HEK293T (cell line): ENCODE measurements at regions not wholly inside any gene's neighbourhood (a gene's known extent, or its start where the extent isn't known, plus 50 kb on each side); places are given as distances from the start of the nearest gene placed in this dataset.
"Not testable (repeated sequence)": the region's sequence is repeated elsewhere in the genome, so short reads cannot be mapped to it uniquely, and the experiment has no call there.

Source experiments
- ARNT ChIP-seq: fragments of 450-650 bp; IDR thresholded peaks from 2 replicates; pipeline ENCODE4 v1.6.1; 2017; ENCODE audit warnings: mild to moderate bottlenecking
- BHLHE40 ChIP-seq: fragments of 450-650 bp; IDR thresholded peaks from 2 replicates; pipeline ENCODE4 v1.6.1; 2016; ENCODE audit warnings: mild to moderate bottlenecking, moderate library complexity, borderline replicate concordance
- CTBP1 ChIP-seq: fragments of 450-650 bp; IDR thresholded peaks from 2 replicates; pipeline ENCODE4 v1.6.1; 2016; ENCODE audit warnings: borderline replicate concordance
- ELF4 ChIP-seq: fragments of 450-650 bp; IDR thresholded peaks from 2 replicates; pipeline ENCODE4 v1.6.1; 2017; ENCODE audit warnings: antibody characterized with exemption
- FOXA1 ChIP-seq: fragments of 450-650 bp; IDR thresholded peaks from 2 replicates; pipeline ENCODE4 v1.6.1; 2016; ENCODE audit warnings: mild to moderate bottlenecking
- FOXK2 ChIP-seq: fragments of 450-650 bp; IDR thresholded peaks from 2 replicates; pipeline ENCODE4 v1.6.1; 2016; ENCODE audit warnings: mild to moderate bottlenecking
- FOXM1 ChIP-seq: fragments of 450-650 bp; IDR thresholded peaks from 2 replicates; pipeline ENCODE4 v1.6.1; 2017; ENCODE audit warnings: mild to moderate bottlenecking, borderline replicate concordance
- HDGF ChIP-seq: fragments of 450-650 bp; IDR thresholded peaks from 2 replicates; pipeline ENCODE4 v1.6.1; 2017; ENCODE audit warnings: antibody characterized with exemption, borderline replicate concordance
- NFRKB ChIP-seq: fragments of 450-650 bp; IDR thresholded peaks from 2 replicates; pipeline ENCODE4 v1.6.1; 2016; ENCODE audit warnings: mild to moderate bottlenecking, moderate library complexity
- PKNOX1 ChIP-seq: fragments of 450-650 bp; IDR thresholded peaks from 2 replicates; pipeline ENCODE4 v1.6.1; 2016
- SP1 ChIP-seq: fragments of 450-650 bp; IDR thresholded peaks from 2 replicates; pipeline ENCODE4 v1.6.1; 2017
- SUZ12 ChIP-seq: fragments of 450-650 bp; IDR thresholded peaks from 2 replicates; pipeline ENCODE4 v1.6.1; 2016; ENCODE audit warnings: mild to moderate bottlenecking
- TARDBP ChIP-seq: fragments of 450-650 bp; IDR thresholded peaks from 2 replicates; pipeline ENCODE4 v1.6.1; 2016
- ZNF384 ChIP-seq: fragments of 450-650 bp; IDR thresholded peaks from 2 replicates; pipeline ENCODE4 v1.6.1; 2016

- not testable (repeated sequence) for TF ChIP-seq CTBP1, FOXM1, SUZ12, BHLHE40, FOXA1, ARNT, TARDBP, SP1, NFRKB, HDGF, PKNOX1, ELF4, FOXK2, ZNF384
Observed at GRCh38 chr2:34677591-34677990, 1078.5 kb upstream of the FAM98A start.
